ENCODE measurements at regions not wholly inside any gene's neighbourhood (a gene's known extent, or its start where the extent isn't known, plus 50 kb on each side); places are given as distances from the start of the nearest gene placed in this dataset.

DNA sequence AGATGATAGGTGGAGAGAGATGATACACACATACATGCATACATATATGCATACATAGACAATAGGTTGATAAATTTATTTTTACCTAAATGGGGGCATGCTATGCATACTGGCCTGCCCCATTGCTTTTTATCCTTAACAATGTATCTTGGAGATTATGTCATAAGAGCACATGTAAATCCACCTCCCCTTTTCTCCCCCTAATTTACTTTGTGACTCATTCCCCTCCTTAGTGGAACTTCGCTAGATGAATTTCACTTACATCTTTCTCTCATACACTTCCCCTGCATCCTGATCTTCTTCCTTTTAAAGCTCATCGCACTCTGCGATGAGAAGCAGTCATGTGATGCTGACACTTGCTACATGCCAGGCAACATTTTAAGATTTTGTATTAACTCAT, 223.6 kb downstream of the C1D start:
- Mint-ChIP-seq H3K36me3 (ENCODE audit: low read depth) (no peaks in the 10 kb centered on the region), H3K4me3 (no peak overlapping the region), H3K4me1 (no peaks in the 10 kb centered on the region), H3K27ac (no peak overlapping the region), H3K9me3 (no peaks in the 10 kb centered on the region), H3K27me3 (peaks cover 2% of the 10 kb centered on the region)
- no peak for DNase-seq
- intact Hi-C loops (cut with micrococcal nuclease), result no loop called here

DNA sequence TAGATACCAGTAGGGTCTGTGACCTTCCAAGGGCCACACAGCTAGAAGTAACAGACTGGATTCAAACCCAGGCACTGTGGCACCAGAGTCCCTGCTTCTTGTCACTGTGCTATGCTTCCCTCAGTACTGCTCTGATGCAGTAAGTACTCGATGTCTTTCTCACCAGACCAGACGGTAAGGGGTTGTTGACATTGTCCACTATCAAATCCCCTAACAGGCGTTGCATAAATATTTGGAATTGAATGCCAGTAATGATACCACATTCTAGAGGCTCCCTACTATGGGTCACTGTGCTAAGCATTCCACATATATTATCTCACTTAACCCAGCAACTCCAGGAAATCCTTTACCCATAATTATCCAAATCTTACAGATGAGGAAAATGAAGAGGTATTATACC, 223.1 kb downstream of the C1D start:
- Mint-ChIP-seq H3K9me3 (no peaks in the 10 kb centered on the region), H3K27ac (no peak overlapping the region), H3K27me3 (peaks cover 2% of the 10 kb centered on the region), H3K36me3 (ENCODE audit: low read depth) (no peaks in the 10 kb centered on the region), H3K4me3 (no peak overlapping the region), H3K4me1 (no peaks in the 10 kb centered on the region)
- intact Hi-C loops (cut with micrococcal nuclease), result loop anchor here (10.0 kb wide), 1 partner anchor 1405 kb away; the partner anchor contains the start of gene MEIS1
- DNase-seq, result no peak

DNA sequence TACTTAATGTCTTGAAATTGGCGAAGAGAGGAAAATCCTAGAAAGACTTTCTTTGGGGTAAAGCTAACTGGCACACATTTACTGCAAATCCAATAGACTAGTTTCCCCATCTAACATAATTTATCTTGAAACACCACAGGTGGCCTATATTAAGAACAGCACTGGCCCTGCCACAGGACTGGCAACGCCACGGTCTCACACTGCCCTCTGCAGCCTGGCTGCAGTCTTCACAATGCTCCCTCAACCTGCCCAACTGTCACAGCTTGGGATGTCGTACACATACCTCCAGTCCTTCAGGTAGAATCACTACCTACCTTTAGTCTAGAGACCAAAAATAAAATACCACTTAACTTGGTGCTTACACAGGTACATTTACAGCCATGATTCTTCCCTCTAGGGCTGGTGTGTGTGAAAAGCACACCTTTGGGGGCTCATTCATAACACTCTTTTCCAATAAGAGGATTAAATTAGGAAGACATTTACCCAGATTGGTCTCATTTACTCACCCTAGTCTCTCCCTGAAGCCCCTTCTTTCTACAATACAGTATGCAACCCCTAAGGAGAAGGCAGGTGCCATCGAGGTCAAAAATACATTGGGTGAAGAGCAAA, 222.2 kb downstream of the C1D start:
- DNase-seq, result peak; percentile 63
- H3K4me1 Mint-ChIP-seq, result no peaks in the 10 kb centered on the region
- no peaks in the 10 kb centered on the region for H3K36me3 Mint-ChIP-seq (ENCODE audit: low read depth)
- intact Hi-C loops (cut with micrococcal nuclease), result loop anchor here (10.0 kb wide), 1 partner anchor 1406 kb away; the partner anchor contains the start of gene MEIS1
- H3K9me3 Mint-ChIP-seq, result no peaks in the 10 kb centered on the region
- H3K27me3 Mint-ChIP-seq, result peaks cover 4% of the 10 kb centered on the region
- no peak overlapping the region for H3K4me3 Mint-ChIP-seq
- no peak overlapping the region for H3K27ac Mint-ChIP-seq

DNA sequence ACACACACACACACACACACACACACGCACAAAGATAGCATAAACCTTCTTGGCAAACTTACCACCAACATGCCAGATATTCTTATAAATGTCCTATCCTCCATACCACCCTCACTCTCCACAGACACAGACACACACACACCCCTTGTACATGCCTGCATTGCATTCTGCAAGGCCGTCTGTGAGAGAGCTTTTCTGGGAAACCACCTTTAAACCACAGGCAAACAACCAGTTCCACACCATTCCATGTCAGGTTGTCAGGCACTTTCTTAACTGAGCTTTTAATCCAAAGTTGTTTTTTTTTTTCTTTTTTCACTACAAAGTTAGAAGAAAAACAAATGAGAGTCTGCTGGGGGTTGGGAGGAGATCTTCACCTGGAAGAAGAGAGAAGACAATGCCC, 221.1 kb downstream of the C1D start:
- no peak overlapping the region for H3K27ac Mint-ChIP-seq
- peaks cover 4% of the 10 kb centered on the region for H3K27me3 Mint-ChIP-seq
- no peaks in the 10 kb centered on the region for H3K9me3 Mint-ChIP-seq
- H3K4me1 Mint-ChIP-seq, result no peaks in the 10 kb centered on the region
- H3K4me3 Mint-ChIP-seq, result no peak overlapping the region
- intact Hi-C loops (cut with micrococcal nuclease), result loop anchor here (10.0 kb wide), 1 partner anchor 1407 kb away; the partner anchor contains the start of gene MEIS1
- H3K36me3 Mint-ChIP-seq (ENCODE audit: low read depth), result no peaks in the 10 kb centered on the region
- no peak for DNase-seq

DNA sequence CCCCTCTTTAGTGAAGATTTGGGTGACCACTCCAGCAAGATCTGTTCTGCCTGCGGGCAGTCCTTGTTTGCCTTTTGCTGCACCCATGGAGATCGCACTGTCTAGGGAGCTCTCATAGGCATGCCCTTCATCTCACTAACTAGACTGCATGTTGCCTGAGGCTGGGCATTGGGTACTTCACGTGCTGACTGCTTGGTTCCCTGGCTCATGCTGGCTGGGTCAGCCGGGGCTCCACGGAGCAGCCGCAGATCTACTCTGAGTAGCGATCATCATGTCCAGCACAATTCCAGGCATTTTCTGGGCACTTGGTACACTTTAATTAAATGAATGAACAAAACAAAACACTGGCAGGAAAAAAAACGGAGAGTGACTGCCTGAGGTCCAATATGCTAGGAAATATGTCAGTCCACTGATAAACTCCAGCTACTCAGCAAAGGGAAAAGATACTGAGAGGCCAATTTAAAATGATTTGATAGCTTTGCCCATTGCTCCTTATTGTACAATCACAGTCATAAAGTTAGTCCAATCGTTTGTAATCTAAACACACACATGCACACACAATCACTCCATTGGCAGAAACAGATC, 220.3 kb downstream of the C1D start:
- Mint-ChIP-seq H3K4me1 (no peaks in the 10 kb centered on the region), H3K27me3 (peaks cover 4% of the 10 kb centered on the region), H3K9me3 (no peaks in the 10 kb centered on the region), H3K4me3 (no peak overlapping the region), H3K27ac (no peak overlapping the region), H3K36me3 (ENCODE audit: low read depth) (no peaks in the 10 kb centered on the region)
- intact Hi-C loops (cut with micrococcal nuclease), result loop anchor here (10.0 kb wide), 1 partner anchor 1408 kb away; the partner anchor contains the start of gene MEIS1
- no peak for DNase-seq

DNA sequence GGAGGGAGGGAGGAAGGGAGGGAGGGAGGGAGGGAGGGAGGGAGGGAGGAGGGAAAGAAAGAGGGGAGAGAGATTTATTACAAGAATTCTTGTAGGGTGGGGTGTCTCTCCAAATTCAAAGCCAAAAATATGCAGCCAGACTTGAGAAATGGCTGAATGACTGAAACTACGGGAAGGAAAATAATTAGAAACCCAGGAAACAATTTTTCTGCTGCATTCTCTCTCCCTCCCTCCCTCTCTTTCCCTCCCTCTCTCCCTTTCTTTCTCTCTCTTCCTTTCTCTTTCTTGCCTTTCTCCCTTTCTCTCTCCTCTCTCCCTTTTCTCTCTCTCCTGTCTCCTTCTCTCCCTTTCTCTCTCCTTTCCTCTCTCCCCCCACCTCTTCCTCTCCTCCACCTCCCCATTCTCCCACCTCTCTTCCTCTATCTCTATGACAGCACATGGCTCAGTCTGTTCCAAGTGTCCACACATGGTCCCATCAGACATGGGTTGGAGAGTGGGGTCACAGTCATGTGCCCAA, 218.7 kb downstream of the C1D start:
- Mint-ChIP-seq H3K36me3 (ENCODE audit: low read depth) (no peaks in the 10 kb centered on the region), H3K4me3 (no peak overlapping the region), H3K27me3 (peaks cover 4% of the 10 kb centered on the region), H3K27ac (no peak overlapping the region), H3K4me1 (no peaks in the 10 kb centered on the region), H3K9me3 (no peaks in the 10 kb centered on the region)
- intact Hi-C loops (cut with micrococcal nuclease), result loop anchor here (10.0 kb wide), 1 partner anchor 1409 kb away; the partner anchor contains the start of gene MEIS1
- no peak for DNase-seq

DNA sequence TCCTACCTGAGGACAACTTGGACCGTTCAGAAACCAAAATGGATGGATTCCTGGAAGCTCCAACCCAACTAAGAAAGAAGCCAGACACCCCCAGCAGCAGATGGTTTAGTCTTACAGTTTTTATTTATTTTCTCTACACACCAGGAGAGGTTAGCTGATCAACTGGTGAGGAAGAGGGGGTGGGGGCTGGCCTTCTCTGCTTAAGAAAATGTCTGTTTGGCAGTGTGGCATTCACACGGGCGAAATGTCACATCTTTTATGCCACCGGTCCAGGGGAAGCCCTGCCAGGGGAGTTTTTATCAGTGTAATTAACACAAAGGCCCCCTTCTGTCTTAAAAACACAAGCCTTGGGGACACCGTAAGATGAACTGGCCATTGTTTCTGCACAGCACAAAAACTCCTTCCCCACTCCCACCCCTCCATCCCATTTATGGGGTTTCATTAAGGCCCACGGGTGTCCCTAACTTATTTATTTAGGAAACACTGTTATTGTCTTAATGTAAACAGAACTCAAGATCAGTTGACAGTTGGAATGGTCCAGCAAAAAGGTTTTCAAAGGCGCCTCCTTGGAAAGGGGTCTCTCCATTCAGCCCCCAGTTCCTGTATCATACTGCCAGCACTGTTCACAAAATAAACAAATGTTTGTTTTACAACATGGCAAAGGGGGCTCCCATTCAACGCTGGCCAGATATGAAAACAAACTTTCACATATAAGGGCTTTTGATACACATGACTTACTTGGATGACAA, 217.0 kb downstream of the C1D start:
- Mint-ChIP-seq H3K27me3 (peaks cover 4% of the 10 kb centered on the region), H3K4me1 (no peaks in the 10 kb centered on the region), H3K4me3 (no peak overlapping the region), H3K36me3 (ENCODE audit: low read depth) (no peaks in the 10 kb centered on the region), H3K27ac (no peak overlapping the region), H3K9me3 (no peaks in the 10 kb centered on the region)
- intact Hi-C loops (cut with micrococcal nuclease), result loop anchor here (10.0 kb wide), 1 partner anchor 1411 kb away; the partner anchor contains the start of gene MEIS1
- DNase-seq, result no peak

DNA sequence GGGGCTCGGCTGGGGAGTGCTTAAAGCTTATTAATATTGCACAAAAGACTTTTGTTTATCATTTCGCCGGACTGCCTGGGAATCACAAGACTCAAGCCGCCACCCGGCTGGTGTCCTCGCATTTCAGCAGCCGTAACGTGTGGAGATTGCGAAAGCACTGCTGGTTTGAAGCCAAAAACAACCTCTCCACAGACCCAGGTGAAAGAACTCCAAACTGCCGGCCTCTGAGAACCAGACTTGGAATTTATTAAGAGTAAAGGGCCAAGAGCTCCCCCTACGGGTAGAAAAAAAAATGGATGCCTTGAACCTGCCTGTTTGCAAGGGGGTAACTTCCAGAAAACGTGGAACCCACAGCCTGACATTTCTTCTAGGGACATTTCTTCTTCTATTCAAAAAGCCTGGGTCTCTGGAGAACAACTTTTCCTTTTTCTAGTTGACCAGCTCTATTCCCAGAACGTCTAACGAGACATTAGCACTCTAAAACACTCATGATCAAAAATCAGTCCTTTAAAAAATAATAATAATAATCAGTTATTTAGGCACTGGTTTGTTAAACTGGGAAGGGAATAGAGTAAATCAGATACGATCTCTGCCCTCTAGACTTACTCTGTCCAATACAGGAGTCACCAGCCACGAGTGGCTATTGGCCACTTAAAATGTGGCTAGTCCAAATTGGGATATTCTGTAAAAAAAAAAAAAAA, 216.3 kb downstream of the C1D start:
- Mint-ChIP-seq H3K4me3 (no peak overlapping the region), H3K36me3 (ENCODE audit: low read depth) (no peaks in the 10 kb centered on the region)

DNA sequence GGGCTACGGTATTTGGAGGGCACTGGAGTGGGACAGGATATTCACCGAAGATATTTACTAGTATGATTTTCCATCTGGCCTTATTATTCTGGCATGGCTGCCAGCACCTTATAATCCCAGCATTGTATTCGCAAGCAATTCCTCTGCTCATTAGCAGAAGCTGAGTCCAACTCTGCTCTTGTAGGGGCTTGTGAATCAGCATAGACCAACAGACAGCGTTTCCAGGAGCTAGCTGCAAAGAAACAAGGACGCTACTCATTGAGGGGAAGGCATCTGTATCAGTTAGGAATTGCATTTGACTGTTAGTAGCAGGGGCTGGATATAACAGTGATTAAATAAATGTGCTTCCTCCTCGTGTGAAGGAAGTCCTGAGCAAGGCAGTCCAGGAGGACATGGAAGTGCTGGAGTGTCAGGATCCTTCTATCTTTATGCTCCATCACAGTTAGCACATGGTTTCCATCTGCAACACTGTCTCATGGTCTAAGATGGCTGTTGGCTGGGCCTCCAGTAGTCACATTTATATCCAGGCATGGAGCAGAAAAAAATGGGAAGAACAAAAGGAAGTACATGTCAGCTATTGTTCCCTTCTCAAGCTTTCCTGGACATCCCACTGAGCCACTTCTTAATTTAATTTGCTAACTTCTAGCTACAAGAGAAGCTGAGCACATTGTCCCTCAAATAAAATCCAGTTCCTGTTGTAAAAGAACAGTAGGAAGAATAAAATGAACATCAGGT, 214.1 kb downstream of the C1D start:
- Mint-ChIP-seq H3K9me3 (no peaks in the 10 kb centered on the region), H3K27me3 (peaks cover 5% of the 10 kb centered on the region), H3K4me1 (no peaks in the 10 kb centered on the region), H3K27ac (no peak overlapping the region), H3K4me3 (no peak overlapping the region), H3K36me3 (ENCODE audit: low read depth) (no peaks in the 10 kb centered on the region)
- intact Hi-C loops (cut with micrococcal nuclease), result loop anchor here (10.0 kb wide), 1 partner anchor 1414 kb away; the partner anchor contains the start of gene MEIS1
- DNase-seq, result no peak

More for the DNA sequence above, 216.3 kb downstream of the C1D start:
- no peak overlapping the region for H3K27ac Mint-ChIP-seq
- peak; percentile 80 for DNase-seq
- intact Hi-C loops (cut with micrococcal nuclease), result loop anchor here (10.0 kb wide), 1 partner anchor 1412 kb away; the partner anchor contains the start of gene MEIS1
- no peaks in the 10 kb centered on the region for H3K4me1 Mint-ChIP-seq
- no peaks in the 10 kb centered on the region for H3K9me3 Mint-ChIP-seq
- peaks cover 5% of the 10 kb centered on the region for H3K27me3 Mint-ChIP-seq

DNA sequence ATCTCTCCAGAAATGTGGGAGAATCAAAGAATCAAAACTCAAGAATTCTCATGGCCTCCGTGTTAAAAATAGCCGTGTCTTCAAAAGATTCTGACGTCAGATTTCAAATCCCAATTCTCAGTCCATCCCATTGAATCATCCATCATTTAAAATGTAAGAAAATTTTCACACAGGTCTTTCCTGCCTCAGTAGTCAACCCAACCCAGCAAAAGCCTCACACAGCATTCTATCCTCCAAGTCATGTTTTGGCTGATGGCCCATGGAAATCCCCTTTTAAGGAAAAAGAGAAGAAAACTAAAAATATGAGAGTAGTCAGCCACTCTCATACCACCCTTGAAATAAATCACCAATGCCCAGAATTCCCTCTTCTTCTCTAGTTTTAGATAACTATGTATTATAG, 211.8 kb downstream of the C1D start:
- H3K4me3 Mint-ChIP-seq, result no peak overlapping the region
- intact Hi-C loops (cut with micrococcal nuclease), result no loop called here
- H3K27ac Mint-ChIP-seq, result no peak overlapping the region
- no peak for DNase-seq
- H3K9me3 Mint-ChIP-seq, result no peaks in the 10 kb centered on the region
- no peaks in the 10 kb centered on the region for H3K36me3 Mint-ChIP-seq (ENCODE audit: low read depth)
- peaks cover 3% of the 10 kb centered on the region for H3K27me3 Mint-ChIP-seq
- H3K4me1 Mint-ChIP-seq, result no peaks in the 10 kb centered on the region

DNA sequence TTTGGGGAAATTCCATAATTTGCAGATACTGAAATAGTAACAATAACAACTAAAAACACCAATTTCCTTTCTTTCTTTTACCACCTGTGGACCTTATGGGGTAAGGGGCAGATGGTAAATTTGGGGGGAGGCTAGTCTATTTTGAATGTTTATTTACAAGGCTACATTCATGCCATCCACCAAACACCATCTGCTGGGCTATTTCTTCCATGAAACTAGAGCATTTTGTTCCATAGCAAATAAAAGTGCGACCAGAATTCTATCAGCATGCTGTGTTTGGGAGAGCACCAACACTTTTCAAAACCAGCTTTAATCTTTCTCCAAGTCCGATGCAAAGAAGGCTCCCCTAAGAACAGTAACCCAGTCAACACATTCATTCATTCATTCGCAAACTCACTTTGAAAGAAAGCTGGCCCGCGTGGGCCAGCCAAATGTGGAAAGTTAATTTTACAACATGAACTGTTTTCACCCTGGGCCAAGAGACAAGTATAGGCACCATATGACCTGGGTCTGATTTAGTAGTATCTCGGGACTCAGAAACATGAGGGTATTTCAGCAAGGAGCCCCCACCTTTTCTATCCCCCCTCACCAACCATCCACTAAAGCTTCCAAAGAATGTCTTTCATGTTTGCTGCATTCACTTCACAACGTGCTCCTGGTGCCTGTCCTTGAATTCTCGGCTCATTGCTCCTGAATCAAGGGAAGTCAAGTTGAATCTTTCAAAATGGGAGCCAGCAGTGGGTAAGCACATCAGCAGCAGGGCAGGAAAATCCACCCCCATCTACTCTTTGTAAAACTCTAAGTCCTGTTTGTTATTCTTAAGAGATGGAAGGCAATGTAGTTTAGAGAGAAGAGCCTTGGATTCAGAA, 210.6 kb downstream of the C1D start:
- intact Hi-C loops (cut with micrococcal nuclease), result no loop called here

DNA sequence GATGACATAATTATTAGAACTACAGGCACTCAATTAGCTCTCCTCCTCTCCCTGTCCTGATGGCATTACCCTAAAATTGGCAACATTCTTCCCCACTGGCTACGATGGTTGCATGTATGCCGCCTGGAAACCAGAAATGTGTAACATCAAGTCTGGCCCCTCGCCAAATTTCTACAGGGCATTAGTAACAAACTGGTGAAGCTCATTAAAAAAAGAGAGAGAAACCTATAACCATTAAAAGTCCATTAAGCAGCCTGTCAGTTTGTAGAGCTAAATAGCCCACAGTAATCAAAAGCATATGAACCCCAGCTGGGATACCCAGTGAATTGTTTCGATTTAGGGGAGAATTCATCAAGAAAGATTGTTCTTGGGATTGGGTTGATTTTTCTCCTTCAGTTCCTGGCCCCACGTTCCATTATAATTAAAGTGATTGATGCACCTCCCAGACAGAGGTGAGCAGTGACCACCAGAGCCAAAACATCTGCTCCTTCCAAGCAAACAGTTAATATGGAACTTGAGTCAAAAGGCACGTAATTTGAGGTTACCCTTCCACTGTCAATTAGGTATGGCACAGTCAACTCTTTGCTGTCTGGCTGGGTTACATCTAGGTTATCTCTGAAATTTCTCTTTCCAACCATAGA, 208.6 kb downstream of the C1D start:
- no peak for DNase-seq
- H3K27me3 Mint-ChIP-seq, result peaks cover 3% of the 10 kb centered on the region
- H3K9me3 Mint-ChIP-seq, result no peaks in the 10 kb centered on the region
- H3K4me1 Mint-ChIP-seq, result no peaks in the 10 kb centered on the region
- H3K27ac Mint-ChIP-seq, result no peak overlapping the region
- intact Hi-C loops (cut with micrococcal nuclease), result no loop called here
- H3K4me3 Mint-ChIP-seq, result no peak overlapping the region
- H3K36me3 Mint-ChIP-seq (ENCODE audit: low read depth), result no peaks in the 10 kb centered on the region

More for the DNA sequence above, 210.6 kb downstream of the C1D start:
- Mint-ChIP-seq H3K4me3 (no peak overlapping the region), H3K27me3 (peaks cover 3% of the 10 kb centered on the region), H3K9me3 (no peaks in the 10 kb centered on the region), H3K27ac (no peak overlapping the region), H3K36me3 (ENCODE audit: low read depth) (no peaks in the 10 kb centered on the region), H3K4me1 (no peaks in the 10 kb centered on the region)
- no peak for DNase-seq

Measured in activated CD4-positive, alpha-beta T cell treated with anti-CD3 and anti-CD28 coated beads, Interleukin-2, amount 10 ng/mL, durations not matched to agents 24 days and 14 days (primary cell).